Ishikawa (cell line): ENCODE measurements at regions not wholly inside any gene's neighbourhood (a gene's known extent, or its start where the extent isn't known, plus 50 kb on each side); places are given as distances from the start of the nearest gene placed in this dataset.

Source experiments
- CEBPB ChIP-seq: IDR thresholded peaks from 2 replicates; pipeline ENCODE4 v1.6.1; 2012
- CREB1 ChIP-seq: IDR thresholded peaks from 2 replicates; pipeline ENCODE4 v1.6.1; 2012; ENCODE audit warnings: low read depth
- EGR1 ChIP-seq: IDR thresholded peaks from 2 replicates; pipeline ENCODE4 v1.6.1; 2012
- EP300 ChIP-seq: IDR thresholded peaks from 2 replicates; pipeline ENCODE4 v1.6.1; 2012; ENCODE audit warnings: borderline replicate concordance
- FOXM1 ChIP-seq: IDR thresholded peaks from 2 replicates; pipeline ENCODE4 v1.6.1; 2012; ENCODE audit warnings: low read depth, borderline replicate concordance
- NFIC ChIP-seq: IDR thresholded peaks from 2 replicates; pipeline ENCODE4 v1.6.1; 2012
- RAD21 ChIP-seq: IDR thresholded peaks from 2 replicates; pipeline ENCODE4 v1.6.1; 2012; ENCODE audit warnings: low read depth
- TAF1 ChIP-seq: IDR thresholded peaks from 2 replicates; pipeline ENCODE4 v1.6.1; 2012; ENCODE audit warnings: low read depth, mild to moderate bottlenecking
- TCF12 ChIP-seq: IDR thresholded peaks from 2 replicates; pipeline ENCODE4 v1.6.1; 2012; ENCODE audit warnings: low read depth
- TEAD4 ChIP-seq: IDR thresholded peaks from 2 replicates; pipeline ENCODE4 v1.6.1; 2012
- USF1 ChIP-seq: IDR thresholded peaks from 2 replicates; pipeline ENCODE4 v1.6.1; 2012
- YY1 ChIP-seq: IDR thresholded peaks from 2 replicates; pipeline ENCODE4 v1.6.1; 2012; ENCODE audit warnings: low read depth
- ZBTB7A ChIP-seq: IDR thresholded peaks from 2 replicates; pipeline ENCODE4 v1.6.1; 2012; ENCODE audit warnings: low read depth
- TF ChIP-seq, protein P1 (sequence below): IDR thresholded peaks from 2 replicates; pipeline ENCODE4 v1.6.1; 2012; ENCODE audit warnings: low read depth, mild to moderate bottlenecking
- TF ChIP-seq, protein P2 (sequence below): IDR thresholded peaks from 2 replicates; pipeline ENCODE4 v1.6.1; 2012

DNA sequence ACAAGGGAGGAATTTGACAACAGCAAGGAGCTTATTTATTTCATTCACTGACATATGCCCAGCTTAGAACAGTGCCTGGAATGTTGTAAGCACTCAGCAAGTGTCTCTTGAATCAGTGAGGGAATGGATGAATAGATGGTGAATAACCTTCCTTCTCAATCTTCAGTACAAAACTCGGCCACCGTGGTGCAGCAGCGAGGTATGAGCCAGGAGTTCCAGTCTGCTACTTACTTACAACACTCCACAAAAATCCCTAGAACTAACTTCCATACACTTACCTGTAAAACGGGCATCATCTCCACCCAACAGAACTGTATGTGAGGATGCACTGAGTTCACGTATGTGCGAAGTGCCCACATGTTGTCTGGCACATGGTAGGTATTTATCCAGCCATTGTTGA lies 237.4 kb downstream of the WDR11 start:
- TF ChIP-seq TAF1 (no peak), EP300 (no peak), RAD21 (peak; percentile 68), ZBTB7A (no peak), YY1 (no peak), CREB1 (no peak), TCF12 (no peak), TEAD4 (no peak), FOXM1 (no peak)

DNA sequence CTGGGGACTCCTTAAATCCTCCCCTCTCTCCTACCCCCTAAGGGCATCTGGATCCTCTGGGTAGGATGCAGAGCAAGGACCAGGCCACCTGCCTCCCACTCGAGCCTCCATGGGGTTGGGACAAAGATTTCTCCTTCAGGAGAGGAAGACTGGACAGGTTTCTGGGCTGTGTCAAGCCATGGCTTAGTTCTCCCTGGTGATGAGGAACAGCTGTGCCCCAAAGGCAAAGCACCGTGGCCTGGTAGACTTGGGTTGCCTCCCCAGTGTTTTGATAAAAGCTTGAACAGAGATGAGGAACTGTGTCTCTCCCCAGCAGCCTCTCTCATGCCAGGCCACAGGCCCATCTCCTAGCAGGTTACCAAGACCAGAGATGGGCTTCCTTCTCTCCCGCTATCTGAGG lies 238.3 kb downstream of the WDR11 start:
- no peak for TF ChIP-seq NFIC
- no peak for TF ChIP-seq YY1
- TF ChIP-seq FOXM1, result no peak
- TF ChIP-seq, protein P1, sequence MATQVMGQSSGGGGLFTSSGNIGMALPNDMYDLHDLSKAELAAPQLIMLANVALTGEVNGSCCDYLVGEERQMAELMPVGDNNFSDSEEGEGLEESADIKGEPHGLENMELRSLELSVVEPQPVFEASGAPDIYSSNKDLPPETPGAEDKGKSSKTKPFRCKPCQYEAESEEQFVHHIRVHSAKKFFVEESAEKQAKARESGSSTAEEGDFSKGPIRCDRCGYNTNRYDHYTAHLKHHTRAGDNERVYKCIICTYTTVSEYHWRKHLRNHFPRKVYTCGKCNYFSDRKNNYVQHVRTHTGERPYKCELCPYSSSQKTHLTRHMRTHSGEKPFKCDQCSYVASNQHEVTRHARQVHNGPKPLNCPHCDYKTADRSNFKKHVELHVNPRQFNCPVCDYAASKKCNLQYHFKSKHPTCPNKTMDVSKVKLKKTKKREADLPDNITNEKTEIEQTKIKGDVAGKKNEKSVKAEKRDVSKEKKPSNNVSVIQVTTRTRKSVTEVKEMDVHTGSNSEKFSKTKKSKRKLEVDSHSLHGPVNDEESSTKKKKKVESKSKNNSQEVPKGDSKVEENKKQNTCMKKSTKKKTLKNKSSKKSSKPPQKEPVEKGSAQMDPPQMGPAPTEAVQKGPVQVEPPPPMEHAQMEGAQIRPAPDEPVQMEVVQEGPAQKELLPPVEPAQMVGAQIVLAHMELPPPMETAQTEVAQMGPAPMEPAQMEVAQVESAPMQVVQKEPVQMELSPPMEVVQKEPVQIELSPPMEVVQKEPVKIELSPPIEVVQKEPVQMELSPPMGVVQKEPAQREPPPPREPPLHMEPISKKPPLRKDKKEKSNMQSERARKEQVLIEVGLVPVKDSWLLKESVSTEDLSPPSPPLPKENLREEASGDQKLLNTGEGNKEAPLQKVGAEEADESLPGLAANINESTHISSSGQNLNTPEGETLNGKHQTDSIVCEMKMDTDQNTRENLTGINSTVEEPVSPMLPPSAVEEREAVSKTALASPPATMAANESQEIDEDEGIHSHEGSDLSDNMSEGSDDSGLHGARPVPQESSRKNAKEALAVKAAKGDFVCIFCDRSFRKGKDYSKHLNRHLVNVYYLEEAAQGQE, result no peak
- no peak for TF ChIP-seq RAD21
- no peak for TF ChIP-seq TCF12
- no peak for TF ChIP-seq CEBPB
- no peak for TF ChIP-seq TEAD4
- TF ChIP-seq, protein P2, sequence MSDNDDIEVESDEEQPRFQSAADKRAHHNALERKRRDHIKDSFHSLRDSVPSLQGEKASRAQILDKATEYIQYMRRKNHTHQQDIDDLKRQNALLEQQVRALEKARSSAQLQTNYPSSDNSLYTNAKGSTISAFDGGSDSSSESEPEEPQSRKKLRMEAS, result no peak
- no peak for TF ChIP-seq EGR1
- TF ChIP-seq USF1, result no peak
- no peak for TF ChIP-seq CREB1
- TF ChIP-seq ZBTB7A, result no peak
- TF ChIP-seq EP300, result no peak
- no peak for TF ChIP-seq TAF1

DNA sequence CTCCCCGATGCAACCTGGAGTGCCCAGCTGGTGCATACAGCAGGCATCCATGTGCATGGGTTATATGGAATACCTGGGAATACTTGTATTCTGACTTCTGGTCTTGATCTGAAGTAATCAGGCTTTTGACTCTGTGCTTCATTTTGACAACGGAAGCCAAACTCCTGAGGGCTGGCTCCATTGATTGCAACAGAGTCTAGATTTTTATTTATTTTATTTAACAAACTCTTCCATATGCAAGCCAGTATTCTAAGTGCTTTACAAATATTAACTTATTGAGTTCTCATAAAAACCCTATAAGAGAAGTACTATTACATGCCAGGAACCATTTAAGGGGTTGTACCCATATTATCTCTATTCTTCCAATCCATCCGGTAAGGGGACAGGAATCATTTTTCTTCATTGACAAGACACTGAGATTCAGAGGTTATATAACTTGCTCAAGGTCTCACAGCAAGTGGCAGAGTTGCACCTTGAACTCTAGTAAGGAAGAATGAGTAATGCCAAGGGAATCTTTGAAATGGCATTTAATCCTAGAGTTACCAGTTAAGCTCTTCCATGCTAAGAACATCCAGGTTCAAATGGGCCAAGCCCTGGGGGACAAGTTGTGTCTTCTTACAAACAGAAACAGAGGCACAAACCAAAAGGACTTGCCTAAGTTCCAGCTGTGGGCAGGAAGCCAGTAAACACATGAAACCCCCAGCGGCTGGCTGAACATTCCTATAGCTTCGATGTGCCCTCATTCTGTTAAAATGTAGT lies 241.0 kb downstream of the WDR11 start:
- TF ChIP-seq NFIC, result peak; percentile 52; the same call in 1 of the 2 replicates
- TF ChIP-seq, protein P1, result no peak
- 0 out of 2 replicates have a peak, but pooled peaks have one; percentile 13 for TF ChIP-seq CEBPB
- peak; percentile 40; the same call in 1 of the 2 replicates for TF ChIP-seq TCF12
- TF ChIP-seq TEAD4, result peak; percentile 63
- TF ChIP-seq CREB1, result no peak

DNA sequence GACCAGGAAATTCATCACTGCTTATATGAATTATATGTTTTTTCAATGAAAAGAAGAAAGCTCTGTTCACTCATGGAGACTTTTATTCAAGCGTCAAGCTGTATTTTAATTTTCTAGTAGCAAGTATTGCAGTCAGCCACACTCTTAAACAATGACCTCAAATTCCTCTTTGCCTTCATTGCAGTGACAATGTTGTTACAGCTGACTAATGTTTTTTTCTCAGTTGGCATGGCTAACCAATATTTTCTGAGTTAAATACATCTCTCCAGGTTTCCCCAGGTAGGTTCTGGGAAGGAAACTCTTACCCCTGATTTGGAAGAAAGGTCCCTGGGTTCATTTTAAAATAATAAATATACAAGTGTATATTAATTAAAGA lies 241.5 kb downstream of the WDR11 start:
- TF ChIP-seq TCF12 (peak; percentile 42; the same call in 1 of the 2 replicates), RAD21 (no peak), FOXM1 (no peak)

DNA sequence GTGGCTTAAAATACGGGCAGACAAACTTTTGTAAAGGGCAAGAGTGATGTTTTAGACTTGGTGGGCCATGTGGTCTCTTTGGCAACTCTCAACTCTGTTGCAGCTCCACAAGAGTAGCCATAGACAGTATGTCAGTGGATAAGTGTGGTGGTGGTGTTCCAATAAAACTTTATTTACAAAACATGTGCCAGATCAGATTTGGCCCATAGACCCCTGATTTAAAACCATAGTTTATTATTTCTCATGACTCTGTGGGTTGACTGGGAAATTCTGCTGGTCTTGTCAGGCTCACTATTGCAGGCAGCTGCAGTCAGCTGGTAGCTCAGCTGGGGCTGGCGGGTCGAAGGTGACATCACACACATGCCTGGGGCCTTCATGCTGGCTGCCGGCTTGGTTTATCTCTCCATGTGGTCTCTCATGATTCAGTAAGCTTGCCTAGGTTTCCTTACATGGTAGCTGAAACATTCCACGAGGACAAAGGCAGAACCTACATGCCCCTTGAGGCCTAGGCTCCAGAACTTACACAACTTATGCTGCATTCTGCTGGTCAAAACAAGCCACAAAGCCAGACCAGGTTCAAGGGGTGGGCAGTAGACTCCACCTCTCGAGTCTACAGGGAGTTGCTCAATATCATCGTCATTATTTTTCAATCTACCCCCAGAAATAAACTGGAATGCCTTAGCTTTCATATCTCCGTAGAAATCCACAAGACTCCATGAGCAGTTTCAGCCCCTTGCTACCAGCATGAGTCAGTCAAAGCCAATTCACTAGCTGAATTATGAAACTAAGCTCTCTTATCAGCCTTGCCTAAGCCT lies 245.7 kb downstream of the WDR11 start:
- TF ChIP-seq CEBPB (peak; percentile 39), TCF12 (no peak), EP300 (peak; percentile 40; the same call in 1 of the 2 replicates), CREB1 (no peak), FOXM1 (no peak), TEAD4 (peak; percentile 52; the same call in 1 of the 2 replicates)
- TF ChIP-seq, protein P2, result peak; percentile 41; the same call in 1 of the 2 replicates

GRCh38 chr10:121098211-121098610 lies 247.0 kb downstream of the WDR11 start:
- TF ChIP-seq USF1 (no peak), NFIC (no peak), YY1 (no peak), ZBTB7A (no peak), TCF12 (no peak), TEAD4 (no peak), CEBPB (no peak), EGR1 (no peak), RAD21 (no peak)
- TF ChIP-seq, protein P2, result no peak
- TF ChIP-seq, protein P1, result no peak
